Activated CD8-positive, alpha-beta memory T cell treated with anti-CD3 and anti-CD28 coated beads for 36 hours (primary cell): ENCODE measurements at regions not wholly inside any gene's neighbourhood (a gene's known extent, or its start where the extent isn't known, plus 50 kb on each side); places are given as distances from the start of the nearest gene placed in this dataset.

Experiments
- CTCF ChIA-PET: fragments of 350-600 bp; sonication (Branson Sonifier 250); formaldehyde crosslinking; loops from one replicate; lab custom pipeline; 2021; ENCODE audit warnings: antibody characterized with exemption; lab: Charles Lee
- POLR2A ChIA-PET: fragments of 350-600 bp; sonication (Branson Sonifier 250); formaldehyde crosslinking; loops from one replicate; lab custom pipeline; 2021; ENCODE audit warnings: antibody characterized with exemption; lab: Charles Lee

GRCh38 chr22:49227670-49228069 lies 600.0 kb downstream of the BRD1 start:
- ChIA-PET POLR2A (no interaction called here), CTCF (interaction anchor here (0.6 kb wide), 1 partner anchor 476 kb away, joined by 3 read pairs; no protein-coding TSS in a partner anchor)

GRCh38 chr22:49226096-49226495 lies 601.6 kb downstream of the BRD1 start:
- ChIA-PET POLR2A (no interaction called here), CTCF (no interaction called here)

GRCh38 chr22:49224243-49224642 lies 603.4 kb downstream of the BRD1 start:
- POLR2A ChIA-PET, result no interaction called here
- CTCF ChIA-PET, result no interaction called here

GRCh38 chr22:49218142-49218541 lies 609.5 kb downstream of the BRD1 start:
- ChIA-PET POLR2A (no interaction called here), CTCF (no interaction called here)

- CTCF ChIA-PET, result no interaction called here
Measured at GRCh38 chr22:49216579-49216978, 611.1 kb downstream of the BRD1 start.

GRCh38 chr22:49215840-49216239 lies 611.8 kb downstream of the BRD1 start:
- ChIA-PET CTCF (no interaction called here), POLR2A (no interaction called here)

More at GRCh38 chr22:49216579-49216978, 611.1 kb downstream of the BRD1 start:
- POLR2A ChIA-PET, result no interaction called here

- CTCF ChIA-PET, result no interaction called here
- POLR2A ChIA-PET, result no interaction called here
Measured at GRCh38 chr22:49214976-49215375, 612.7 kb downstream of the BRD1 start.

GRCh38 chr22:49213731-49214352 lies 613.8 kb downstream of the BRD1 start:
- POLR2A ChIA-PET, result no interaction called here
- CTCF ChIA-PET, result no interaction called here

GRCh38 chr22:49212466-49212865 lies 615.2 kb downstream of the BRD1 start:
- POLR2A ChIA-PET, result no interaction called here
- CTCF ChIA-PET, result no interaction called here

GRCh38 chr22:49212002-49212401 lies 615.7 kb downstream of the BRD1 start:
- ChIA-PET POLR2A (no interaction called here), CTCF (no interaction called here)

GRCh38 chr22:49211176-49211575 lies 616.5 kb downstream of the BRD1 start:
- POLR2A ChIA-PET, result no interaction called here
- CTCF ChIA-PET, result no interaction called here

GRCh38 chr22:49210606-49211005 lies 617.1 kb downstream of the BRD1 start:
- ChIA-PET CTCF (no interaction called here), POLR2A (no interaction called here)

- ChIA-PET CTCF (no interaction called here), POLR2A (no interaction called here)
Measured at GRCh38 chr22:49209452-49210195, 618.0 kb downstream of the BRD1 start.

- ChIA-PET POLR2A (no interaction called here), CTCF (no interaction called here)
Measured at GRCh38 chr22:49208768-49209252, 618.9 kb downstream of the BRD1 start.

- ChIA-PET CTCF (no interaction called here), POLR2A (no interaction called here)
Measured at GRCh38 chr22:49208004-49208402, 619.7 kb downstream of the BRD1 start.

- ChIA-PET CTCF (no interaction called here), POLR2A (no interaction called here)
Measured at GRCh38 chr22:49207008-49208003, 620.4 kb downstream of the BRD1 start.

- ChIA-PET POLR2A (no interaction called here), CTCF (no interaction called here)
Measured at GRCh38 chr22:49206281-49206680, 621.4 kb downstream of the BRD1 start.

- CTCF ChIA-PET, result no interaction called here
- POLR2A ChIA-PET, result no interaction called here
Measured at GRCh38 chr22:49205483-49205800, 622.2 kb downstream of the BRD1 start.

GRCh38 chr22:49204599-49205482 lies 622.8 kb downstream of the BRD1 start:
- ChIA-PET POLR2A (no interaction called here), CTCF (no interaction called here)
